H1 (cell line): ENCODE measurements at regions not wholly inside any gene's neighbourhood (a gene's known extent, or its start where the extent isn't known, plus 50 kb on each side); places are given as distances from the start of the nearest gene placed in this dataset.

Source experiments
- CTCF ChIA-PET: fragments of 300-600 bp; sonication (Branson Sonifier 250); formaldehyde crosslinking; loops from one replicate; lab custom pipeline; 2021; ENCODE audit not compliant: partially characterized antibody; lab: Charles Lee
- POLR2A ChIA-PET: fragments of 300-600 bp; sonication (Branson Sonifier 250); formaldehyde crosslinking; loops from one replicate; lab custom pipeline; 2021; ENCODE audit warnings: inconsistent platforms; ENCODE audit not compliant: partially characterized antibody; lab: Charles Lee
- DNase-seq, 2 experiments: peaks; one replicate each; pipeline versions ENCODE4 v3.0.0 to v3.0.0-alpha.2; 2010 to 2022; ENCODE audit warnings: low spot score in 2 of 2, low read depth in 1 of 2, mixed read lengths in 1 of 2
- FAIRE-seq: peaks from 2 replicates; lab custom pipeline; 2011; peaks lifted over from hg19 to GRCh38; lab: Jason Lieb, UNC
- H2AFZ ChIP-seq: 2 replicates; pipeline ENCODE4 v1.8.1; 2012; ENCODE audit warnings: low read length, inconsistent platforms
- H2AK5ac ChIP-seq: 2 replicates; pipeline ENCODE4 v1.6.1; 2013; ENCODE audit warnings: low read depth, low read length
- H2BK120ac ChIP-seq: replicated peaks from 2 replicates; pipeline ENCODE3; 2013; ENCODE audit warnings: low read depth, low read length, inconsistent platforms
- H2BK12ac ChIP-seq: 2 replicates; pipeline ENCODE4 v1.6.1; 2013; ENCODE audit warnings: low read depth, low read length
- H2BK15ac ChIP-seq: 2 replicates; pipeline ENCODE4 v1.6.1; 2013; ENCODE audit warnings: low read length
- H2BK20ac ChIP-seq: 2 replicates; pipeline ENCODE4 v1.6.1; 2013; ENCODE audit warnings: low read length
- H2BK5ac ChIP-seq: 2 replicates; pipeline ENCODE4 v1.6.1; 2013; ENCODE audit warnings: low read depth, low read length
- H3K14ac ChIP-seq: 2 replicates; pipeline ENCODE4 v1.6.1; 2013; ENCODE audit warnings: inconsistent platforms; ENCODE audit not compliant: insufficient read length
- H3K18ac ChIP-seq: 2 replicates; pipeline ENCODE4 v1.6.1; 2013; ENCODE audit warnings: low read length; ENCODE audit errors: extremely low read depth
- H3K23ac ChIP-seq: 2 replicates; pipeline ENCODE4 v1.6.1; 2013; ENCODE audit warnings: inconsistent platforms; ENCODE audit not compliant: insufficient read length
- H3K23me2 ChIP-seq: 2 replicates; pipeline ENCODE4 v1.6.1; 2013; ENCODE audit warnings: low read depth, low read length
- H3K27ac ChIP-seq: 2 replicates; pipeline ENCODE4 v1.6.1; 2011; ENCODE audit warnings: low read depth, low read length, inconsistent platforms
- H3K27me3 ChIP-seq, 4 experiments: replicated peaks in 1 of 4; 1 replicate in 1 of 4; 2 replicates in 3 of 4; pipeline versions ENCODE4 v1.6.1 to v1.8.1; 2011 to 2013; ENCODE audit warnings: low read length in 3 of 4, mild to moderate bottlenecking in 3 of 4, inconsistent platforms in 2 of 4, mixed read lengths in 2 of 4, moderate library complexity in 1 of 4; ENCODE audit not compliant: control insufficient read depth in 3 of 4, insufficient read depth in 3 of 4; ENCODE audit errors: extremely low read depth in 1 of 4
- H3K36me3 ChIP-seq, 4 experiments: 2 replicates each; pipeline versions ENCODE4 v1.6.1 to v1.8.1; 2011 to 2013; ENCODE audit warnings: mild to moderate bottlenecking in 4 of 4, low read length in 3 of 4, moderate library complexity in 2 of 4, control low read depth in 1 of 4, inconsistent platforms in 1 of 4; ENCODE audit not compliant: insufficient read depth in 4 of 4, control insufficient read depth in 2 of 4
- H3K4ac ChIP-seq: replicated peaks from 2 replicates; pipeline ENCODE3; 2013; ENCODE audit warnings: low read length, low read depth, mixed read lengths, inconsistent platforms; ENCODE audit not compliant: insufficient read length
- H3K4me1 ChIP-seq, 4 experiments: replicated peaks in 1 of 4; 1 replicate in 1 of 4; 2 replicates in 3 of 4; pipeline versions ENCODE4 v1.6.1 to v1.8.1; 2011 to 2013; ENCODE audit warnings: low read length in 3 of 4, inconsistent platforms in 2 of 4, mixed read lengths in 1 of 4; ENCODE audit not compliant: insufficient read depth in 4 of 4, control insufficient read depth in 3 of 4
- H3K4me2 ChIP-seq, 2 experiments: 2 replicates each; pipeline versions ENCODE4 v1.6.1 to v1.8.1; 2011 to 2013; ENCODE audit warnings: low read depth in 2 of 2, low read length in 2 of 2, control low read depth in 1 of 2, inconsistent platforms in 1 of 2, mild to moderate bottlenecking in 1 of 2; ENCODE audit not compliant: insufficient read depth in 1 of 2
- H3K4me3 ChIP-seq, 4 experiments: fragments of 200-600, 300-600 bp in 1 of 4; sonication (generic), shearing (Covaris generic), sonication (Bioruptor Twin) in 1 of 4; 2 replicates each; pipeline versions ENCODE4 v1.5.1 to v1.8.1; 2011 to 2016; ENCODE audit warnings: low read length in 4 of 4, low read depth in 3 of 4, control low read depth in 2 of 4, inconsistent platforms in 2 of 4, mild to moderate bottlenecking in 2 of 4, mixed read lengths in 1 of 4, moderate library complexity in 1 of 4; ENCODE audit not compliant: insufficient read depth in 2 of 4; ENCODE audit errors: extremely low read depth in 1 of 4
- H3K56ac ChIP-seq: replicated peaks from 2 replicates; pipeline ENCODE3; 2013; ENCODE audit warnings: low read depth, mild to moderate bottlenecking, mixed read lengths, low read length, inconsistent platforms; ENCODE audit not compliant: insufficient read length
- H3K79me1 ChIP-seq: 2 replicates; pipeline ENCODE4 v1.6.1; 2013; ENCODE audit warnings: low read depth, low read length, control low read depth
- H3K79me2 ChIP-seq, 2 experiments: 2 replicates each; pipeline versions ENCODE4 v1.6.1 to v1.8.1; 2012 to 2013; ENCODE audit warnings: low read length in 2 of 2, mild to moderate bottlenecking in 2 of 2, inconsistent platforms in 1 of 2; ENCODE audit not compliant: insufficient read depth in 2 of 2, control insufficient read depth in 1 of 2
- H3K9ac ChIP-seq, 4 experiments: replicated peaks in 1 of 4; 1 replicate in 1 of 4; 2 replicates in 3 of 4; pipeline versions ENCODE4 v1.6.1 to v1.8.1; 2011 to 2013; ENCODE audit warnings: low read depth in 3 of 4, low read length in 3 of 4, control low read depth in 2 of 4, mild to moderate bottlenecking in 2 of 4, moderate library complexity in 2 of 4, inconsistent platforms in 1 of 4; ENCODE audit errors: extremely low read depth in 1 of 4
- H3K9me3 ChIP-seq, 2 experiments: 2 replicates each; pipeline versions ENCODE4 v1.6.1 to v1.8.1; 2012 to 2013; ENCODE audit warnings: mild to moderate bottlenecking in 2 of 2, moderate library complexity in 2 of 2, control low read depth in 1 of 2, inconsistent platforms in 1 of 2, low read depth in 1 of 2, low read length in 1 of 2, mixed read lengths in 1 of 2; ENCODE audit not compliant: insufficient read depth in 2 of 2
- H4K20me1 ChIP-seq, 2 experiments: replicated peaks in 1 of 2; 2 replicates each; pipeline versions ENCODE3 to v1.8.1; 2011 to 2013; ENCODE audit warnings: inconsistent platforms in 2 of 2, low read length in 2 of 2, mild to moderate bottlenecking in 1 of 2; ENCODE audit not compliant: insufficient read depth in 2 of 2, control insufficient read depth in 1 of 2
- H4K5ac ChIP-seq: 2 replicates; pipeline ENCODE4 v1.6.1; 2013; ENCODE audit warnings: low read length, low read depth, mixed read lengths, inconsistent platforms; ENCODE audit not compliant: insufficient read length
- H4K8ac ChIP-seq: 2 replicates; pipeline ENCODE4 v1.8.0; 2013; ENCODE audit warnings: mild to moderate bottlenecking, moderate library complexity, low read length, inconsistent platforms; ENCODE audit not compliant: insufficient read depth; ENCODE audit errors: extremely low read depth
- H4K91ac ChIP-seq: replicated peaks from 2 replicates; pipeline ENCODE3; 2013; ENCODE audit warnings: low read length, mixed read lengths, inconsistent platforms; ENCODE audit not compliant: insufficient read length
- CEBPB ChIP-seq: IDR thresholded peaks from 2 replicates; pipeline ENCODE4 v1.6.1; 2012; ENCODE audit warnings: low read depth, low read length
- WGBS, 2 experiments: shearing (Covaris generic) in 1 of 2; methylation state at CpG; one replicate each; pipeline versions ENCODE4 v1.1.6 to v1.1.7; 2013 to 2015; ENCODE audit warnings: low lambda C conversion rate in 2 of 2, mixed read lengths in 2 of 2, inconsistent platforms in 1 of 2, low coverage in 1 of 2, missing lambda C conversion rate in 1 of 2; ENCODE audit not compliant: insufficient replicate concordance in 2 of 2, insufficient coverage in 1 of 2, insufficient read length in 1 of 2; ENCODE audit errors: extremely low coverage in 1 of 2, missing lambda C conversion rate in 1 of 2; 5-methylcytosine and 5-hydroxymethylcytosine counted together
- TF ChIP-seq, protein P1 (sequence below): IDR thresholded peaks from 2 replicates; pipeline ENCODE4 v1.6.1; 2012; ENCODE audit warnings: inconsistent platforms

DNA sequence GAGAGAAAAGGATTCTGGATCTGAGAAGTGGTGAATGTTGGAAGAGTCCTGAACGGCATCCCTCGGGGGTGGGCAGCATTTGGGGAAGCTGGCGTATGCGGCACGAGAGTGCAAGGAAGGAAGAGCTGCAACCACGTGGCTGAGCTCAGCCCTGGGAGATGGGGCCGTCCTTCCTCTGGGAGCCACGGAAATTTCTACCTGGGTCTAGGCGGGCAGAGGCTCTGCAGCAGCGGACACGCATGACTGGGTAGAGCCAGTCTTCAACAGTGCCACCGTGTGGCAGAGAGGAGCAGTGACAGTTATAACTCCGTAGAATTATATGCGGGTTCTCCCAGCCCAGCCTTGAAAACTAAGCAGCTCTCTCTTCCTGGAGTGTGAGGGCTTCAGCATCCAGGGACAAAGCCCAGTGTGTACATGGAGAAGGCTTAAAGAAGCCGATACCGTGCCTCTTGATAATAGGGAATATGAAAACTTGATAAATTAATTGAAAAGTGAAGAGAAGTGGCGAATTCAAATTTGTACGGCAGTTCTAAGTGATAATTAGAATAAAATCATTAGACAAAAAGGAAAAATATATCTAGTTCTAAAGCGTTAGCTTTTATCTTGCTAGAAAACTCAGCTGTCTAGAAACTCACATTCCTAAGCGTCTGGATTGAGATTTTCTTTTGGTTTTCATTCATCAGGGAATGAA, 82.9 kb upstream of the STXBP6 start:
- WGBS, 2 experiments, result 24% methylated on average over 20 of the region's 20 CpGs; no CpG with 5 or more reads in 1 of the 2 experiments
- Histone ChIP-seq H3K18ac (no peak overlapping the region), H4K5ac (peak overlapping the region; percentile 29), H3K27me3 (peaks cover 0 to 8% (median 5%) of the 10 kb centered on the region in 4 experiments; a peak in 3 of 7 replicates), H3K14ac (no peak overlapping the region), H3K9ac (no peak overlapping the region), H3K4me1 (no peaks in the 10 kb centered on the region), H3K23ac (no peak overlapping the region), H4K20me1 (no peaks in the 10 kb centered on the region), H3K4me3 (peak overlapping the region in 1 of 4 experiments; percentile 28; a peak in 2 of 8 replicates), H4K91ac (no peak overlapping the region), H2BK120ac (no peak overlapping the region), H2BK5ac (no peak overlapping the region), H3K4me2 (peak overlapping the region; percentile 20 to 49; a peak in 3 of 4 replicates), H2BK20ac (no peak overlapping the region), H4K8ac (peak overlapping the region; percentile 80), H3K56ac (no peak overlapping the region), H3K23me2 (no peaks in the 10 kb centered on the region; the same call in 1 of the 2 replicates), H3K79me2 (no peaks in the 10 kb centered on the region), H2AK5ac (no peak overlapping the region), H3K9me3 (no peaks in the 10 kb centered on the region), H2BK12ac (no peak overlapping the region), H3K36me3 (no peaks in the 10 kb centered on the region), H3K79me1 (no peaks in the 10 kb centered on the region), H3K4ac (peak overlapping the region; percentile 76), H2AFZ (peak overlapping the region; percentile 89), H2BK15ac (no peak overlapping the region), H3K27ac (no peak overlapping the region)
- CTCF ChIA-PET, result interaction anchor here (0.6 to 6.0 kb wide), 42 partner anchors 9 to 999 kb away, joined by 3 to 80 read pairs (median 4); no protein-coding TSS in a partner anchor
- FAIRE-seq, result peak; percentile 93
- DNase-seq, result peak; percentile 60 to 78
- POLR2A ChIA-PET, result interaction anchor here (0.7 kb wide), 1 partner anchor 93 kb away, joined by 3 read pairs; no protein-coding TSS in a partner anchor
- TF ChIP-seq CEBPB, result no peak
- TF ChIP-seq, protein P1, sequence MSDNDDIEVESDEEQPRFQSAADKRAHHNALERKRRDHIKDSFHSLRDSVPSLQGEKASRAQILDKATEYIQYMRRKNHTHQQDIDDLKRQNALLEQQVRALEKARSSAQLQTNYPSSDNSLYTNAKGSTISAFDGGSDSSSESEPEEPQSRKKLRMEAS, result peak; percentile 95
